GM12878 (cell line): ENCODE measurements at regions not wholly inside any gene's neighbourhood (a gene's known extent, or its start where the extent isn't known, plus 50 kb on each side); places are given as distances from the start of the nearest gene placed in this dataset.

Experiments
- ATF7 ChIP-seq: fragments of 450-650 bp; IDR thresholded peaks from 2 replicates; pipeline ENCODE4 v1.6.1; 2016; ENCODE audit warnings: low read depth, mild to moderate bottlenecking
- BHLHE40 ChIP-seq, 2 experiments: fragments of 450-650 bp in 1 of 2; IDR thresholded peaks; 2 replicates each; pipeline ENCODE4 v1.6.1; 2011 to 2017; ENCODE audit warnings: low read depth in 2 of 2, borderline replicate concordance in 1 of 2, improper control_type of control experiment in 1 of 2, low read length in 1 of 2, mild to moderate bottlenecking in 1 of 2
- CHD2 ChIP-seq: IDR thresholded peaks from 2 replicates; pipeline ENCODE4 v1.6.1; 2011; ENCODE audit warnings: low read depth, low read length, improper control_type of control experiment, borderline replicate concordance
- DPF2 ChIP-seq: fragments of 450-650 bp; IDR thresholded peaks from 2 replicates; pipeline ENCODE4 v1.6.1; 2017; ENCODE audit warnings: mild to moderate bottlenecking
- EP300 ChIP-seq, 2 experiments: fragments of 150-350 bp in 1 of 2; IDR thresholded peaks; 2 replicates each; pipeline ENCODE4 v1.6.1; 2011 to 2012; ENCODE audit warnings: low read depth in 2 of 2, low read length in 2 of 2, borderline replicate concordance in 1 of 2, improper control_type of control experiment in 1 of 2, inconsistent platforms in 1 of 2; ENCODE audit not compliant: control insufficient read depth in 1 of 2
- FOXM1 ChIP-seq: IDR thresholded peaks from 2 replicates; pipeline ENCODE4 v1.6.1; 2012; ENCODE audit warnings: low read depth, mild to moderate bottlenecking, inconsistent platforms, low read length, moderate library complexity
- GATAD2B ChIP-seq: fragments of 450-650 bp; conservative IDR thresholded peaks from 2 replicates; pipeline ENCODE4 v1.6.1; 2017; ENCODE audit warnings: low read depth, mild to moderate bottlenecking, moderate library complexity
- HDAC6 ChIP-seq: fragments of 200-600 bp; sonication (generic); IDR thresholded peaks from one replicate; pipeline ENCODE4 v1.8.0; 2017; ENCODE audit warnings: antibody characterized with exemption; ENCODE audit not compliant: unreplicated experiment
- HDGF ChIP-seq: fragments of 450-650 bp; IDR thresholded peaks from 2 replicates; pipeline ENCODE4 v1.6.1; 2016; ENCODE audit warnings: antibody characterized with exemption
- MEF2B ChIP-seq: fragments of 450-650 bp; IDR thresholded peaks from 2 replicates; pipeline ENCODE4 v1.6.1; 2018; ENCODE audit warnings: mild to moderate bottlenecking, moderate library complexity; ENCODE audit not compliant: partially characterized antibody, poor library complexity, severe bottlenecking
- MTA2 ChIP-seq: fragments of 450-650 bp; IDR thresholded peaks from 2 replicates; pipeline ENCODE4 v1.6.1; 2016; ENCODE audit warnings: low read depth, mild to moderate bottlenecking, moderate library complexity
- PAX5 ChIP-seq: IDR thresholded peaks from 2 replicates; pipeline ENCODE4 v1.6.1; 2011; ENCODE audit warnings: low read depth, low read length, borderline replicate concordance
- RAD51 ChIP-seq: fragments of 450-650 bp; IDR thresholded peaks from 2 replicates; pipeline ENCODE4 v1.6.1; 2016; ENCODE audit warnings: moderate library complexity, mild to moderate bottlenecking, inconsistent platforms
- SMC3 ChIP-seq: IDR thresholded peaks from 2 replicates; pipeline ENCODE4 v1.6.1; 2011; ENCODE audit warnings: low read length, improper control_type of control experiment, borderline replicate concordance
- STAT3 ChIP-seq: IDR thresholded peaks from 2 replicates; pipeline ENCODE4 v1.6.1; 2011; ENCODE audit warnings: low read depth, low read length, improper control_type of control experiment
- SUZ12 ChIP-seq: fragments of 200-600 bp; sonication (generic); IDR thresholded peaks from one replicate; pipeline ENCODE4 v1.6.1; 2018; ENCODE audit warnings: antibody characterized with exemption, mild to moderate bottlenecking; ENCODE audit not compliant: unreplicated experiment
- TCF12 ChIP-seq: IDR thresholded peaks from 2 replicates; pipeline ENCODE4 v1.6.1; 2011; ENCODE audit warnings: low read depth, mild to moderate bottlenecking, low read length
- TCF3 ChIP-seq: IDR thresholded peaks from 2 replicates; pipeline ENCODE4 v1.6.1; 2012; ENCODE audit warnings: low read depth, mild to moderate bottlenecking, low read length, borderline replicate concordance; ENCODE audit not compliant: insufficient read depth
- YBX1 ChIP-seq: fragments of 450-650 bp; IDR thresholded peaks from 2 replicates; pipeline ENCODE4 v1.6.1; 2016; ENCODE audit warnings: antibody characterized with exemption
- YY1 ChIP-seq: IDR thresholded peaks from 2 replicates; pipeline ENCODE4 v1.6.1; 2011; ENCODE audit warnings: low read depth, mild to moderate bottlenecking, low read length
- ZBED1 ChIP-seq: IDR thresholded peaks from 2 replicates; pipeline ENCODE4 v1.6.1; 2016; ENCODE audit warnings: borderline replicate concordance
- TF ChIP-seq, protein P1 (sequence below): IDR thresholded peaks from 2 replicates; pipeline ENCODE4 v1.6.1; 2011; ENCODE audit warnings: borderline replicate concordance, low read depth, mild to moderate bottlenecking, moderate library complexity, low read length; ENCODE audit not compliant: insufficient read depth, poor library complexity, severe bottlenecking
- TF ChIP-seq, protein P2 (sequence below): IDR thresholded peaks from 2 replicates; pipeline ENCODE4 v1.6.1; 2012; ENCODE audit warnings: low read depth, low read length, improper control_type of control experiment
- TF ChIP-seq, protein P3 (sequence below): IDR thresholded peaks from 2 replicates; pipeline ENCODE4 v1.6.1; 2012; ENCODE audit warnings: low read depth, low read length, improper control_type of control experiment
- TF ChIP-seq, protein P4 (sequence below): IDR thresholded peaks from 2 replicates; pipeline ENCODE4 v1.6.1; 2012; ENCODE audit warnings: mild to moderate bottlenecking, low read depth, low read length

DNA sequence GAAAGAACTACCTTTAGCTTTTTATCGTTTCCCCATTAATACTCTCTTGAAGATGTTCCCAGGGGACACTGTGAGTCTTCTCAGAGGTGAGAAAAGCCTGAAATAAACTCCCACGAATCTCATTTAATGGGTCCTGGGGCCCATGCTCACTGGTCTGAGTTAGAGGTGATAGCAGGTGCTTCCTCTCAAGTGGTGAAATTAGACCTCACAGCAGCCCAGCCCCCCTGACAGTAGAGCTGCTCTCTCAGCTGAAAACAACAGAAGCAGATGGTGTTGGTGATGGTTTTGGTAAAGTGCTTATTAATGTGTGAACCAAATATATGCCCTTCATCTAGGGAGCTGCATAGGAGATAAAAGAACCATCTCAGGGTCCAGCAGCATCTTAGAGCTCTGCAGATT, 76.8 kb upstream of the VPREB1 start (continued):
- TF ChIP-seq, protein P1, sequence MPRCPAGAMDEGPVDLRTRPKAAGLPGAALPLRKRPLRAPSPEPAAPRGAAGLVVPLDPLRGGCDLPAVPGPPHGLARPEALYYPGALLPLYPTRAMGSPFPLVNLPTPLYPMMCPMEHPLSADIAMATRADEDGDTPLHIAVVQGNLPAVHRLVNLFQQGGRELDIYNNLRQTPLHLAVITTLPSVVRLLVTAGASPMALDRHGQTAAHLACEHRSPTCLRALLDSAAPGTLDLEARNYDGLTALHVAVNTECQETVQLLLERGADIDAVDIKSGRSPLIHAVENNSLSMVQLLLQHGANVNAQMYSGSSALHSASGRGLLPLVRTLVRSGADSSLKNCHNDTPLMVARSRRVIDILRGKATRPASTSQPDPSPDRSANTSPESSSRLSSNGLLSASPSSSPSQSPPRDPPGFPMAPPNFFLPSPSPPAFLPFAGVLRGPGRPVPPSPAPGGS, result peak; percentile 87
- TF ChIP-seq HDGF (no peak), DPF2 (no peak), HDAC6 (no peak), RAD51 (0 out of 2 replicates have a peak, but pooled peaks have one; percentile 9), YY1 (0 out of 2 replicates have a peak, but pooled peaks have one; percentile 6), TCF12 (peak; percentile 95), CHD2 (peak; percentile 70; the same call in 1 of the 2 replicates), STAT3 (0 out of 2 replicates have a peak, but pooled peaks have one; percentile 26), ZBED1 (0 out of 2 replicates have a peak, but pooled peaks have one; percentile 32), MEF2B (peak; percentile 98), SUZ12 (no peak), ATF7 (0 out of 2 replicates have a peak, but pooled peaks have one; percentile 12), MTA2 (peak; percentile 79), GATAD2B (peak; percentile 88), YBX1 (no peak), PAX5 (0 out of 2 replicates have a peak, but pooled peaks have one; percentile 55), BHLHE40 (IDR thresholded peaks at IDR 0.05; ENCODE audit: borderline replicate concordance in 1 of 2, low read depth in 2 of 2, low read length in 1 of 2) (peak; percentile 38 to 48; a peak in 2 of 4 replicates), FOXM1 (peak; percentile 36; the same call in 1 of the 2 replicates), EP300 (IDR thresholded peaks at IDR 0.05; ENCODE audit: borderline replicate concordance in 1 of 2, control insufficient read depth in 1 of 2, low read depth in 2 of 2, low read length in 2 of 2) (peak; percentile 58 to 64; a peak in 2 of 4 replicates), TCF3 (peak; percentile 78; the same call in 1 of the 2 replicates), SMC3 (peak; percentile 23; the same call in 1 of the 2 replicates)
- TF ChIP-seq, protein P2, sequence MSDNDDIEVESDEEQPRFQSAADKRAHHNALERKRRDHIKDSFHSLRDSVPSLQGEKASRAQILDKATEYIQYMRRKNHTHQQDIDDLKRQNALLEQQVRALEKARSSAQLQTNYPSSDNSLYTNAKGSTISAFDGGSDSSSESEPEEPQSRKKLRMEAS, result no peak
- TF ChIP-seq, protein P3, sequence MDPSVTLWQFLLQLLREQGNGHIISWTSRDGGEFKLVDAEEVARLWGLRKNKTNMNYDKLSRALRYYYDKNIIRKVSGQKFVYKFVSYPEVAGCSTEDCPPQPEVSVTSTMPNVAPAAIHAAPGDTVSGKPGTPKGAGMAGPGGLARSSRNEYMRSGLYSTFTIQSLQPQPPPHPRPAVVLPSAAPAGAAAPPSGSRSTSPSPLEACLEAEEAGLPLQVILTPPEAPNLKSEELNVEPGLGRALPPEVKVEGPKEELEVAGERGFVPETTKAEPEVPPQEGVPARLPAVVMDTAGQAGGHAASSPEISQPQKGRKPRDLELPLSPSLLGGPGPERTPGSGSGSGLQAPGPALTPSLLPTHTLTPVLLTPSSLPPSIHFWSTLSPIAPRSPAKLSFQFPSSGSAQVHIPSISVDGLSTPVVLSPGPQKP, result no peak
- TF ChIP-seq, protein P4, sequence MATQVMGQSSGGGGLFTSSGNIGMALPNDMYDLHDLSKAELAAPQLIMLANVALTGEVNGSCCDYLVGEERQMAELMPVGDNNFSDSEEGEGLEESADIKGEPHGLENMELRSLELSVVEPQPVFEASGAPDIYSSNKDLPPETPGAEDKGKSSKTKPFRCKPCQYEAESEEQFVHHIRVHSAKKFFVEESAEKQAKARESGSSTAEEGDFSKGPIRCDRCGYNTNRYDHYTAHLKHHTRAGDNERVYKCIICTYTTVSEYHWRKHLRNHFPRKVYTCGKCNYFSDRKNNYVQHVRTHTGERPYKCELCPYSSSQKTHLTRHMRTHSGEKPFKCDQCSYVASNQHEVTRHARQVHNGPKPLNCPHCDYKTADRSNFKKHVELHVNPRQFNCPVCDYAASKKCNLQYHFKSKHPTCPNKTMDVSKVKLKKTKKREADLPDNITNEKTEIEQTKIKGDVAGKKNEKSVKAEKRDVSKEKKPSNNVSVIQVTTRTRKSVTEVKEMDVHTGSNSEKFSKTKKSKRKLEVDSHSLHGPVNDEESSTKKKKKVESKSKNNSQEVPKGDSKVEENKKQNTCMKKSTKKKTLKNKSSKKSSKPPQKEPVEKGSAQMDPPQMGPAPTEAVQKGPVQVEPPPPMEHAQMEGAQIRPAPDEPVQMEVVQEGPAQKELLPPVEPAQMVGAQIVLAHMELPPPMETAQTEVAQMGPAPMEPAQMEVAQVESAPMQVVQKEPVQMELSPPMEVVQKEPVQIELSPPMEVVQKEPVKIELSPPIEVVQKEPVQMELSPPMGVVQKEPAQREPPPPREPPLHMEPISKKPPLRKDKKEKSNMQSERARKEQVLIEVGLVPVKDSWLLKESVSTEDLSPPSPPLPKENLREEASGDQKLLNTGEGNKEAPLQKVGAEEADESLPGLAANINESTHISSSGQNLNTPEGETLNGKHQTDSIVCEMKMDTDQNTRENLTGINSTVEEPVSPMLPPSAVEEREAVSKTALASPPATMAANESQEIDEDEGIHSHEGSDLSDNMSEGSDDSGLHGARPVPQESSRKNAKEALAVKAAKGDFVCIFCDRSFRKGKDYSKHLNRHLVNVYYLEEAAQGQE, result no peak
